ENCODE measurements at regions not wholly inside any gene's neighbourhood (a gene's known extent, or its start where the extent isn't known, plus 50 kb on each side); places are given as distances from the start of the nearest gene placed in this dataset.

DNA sequence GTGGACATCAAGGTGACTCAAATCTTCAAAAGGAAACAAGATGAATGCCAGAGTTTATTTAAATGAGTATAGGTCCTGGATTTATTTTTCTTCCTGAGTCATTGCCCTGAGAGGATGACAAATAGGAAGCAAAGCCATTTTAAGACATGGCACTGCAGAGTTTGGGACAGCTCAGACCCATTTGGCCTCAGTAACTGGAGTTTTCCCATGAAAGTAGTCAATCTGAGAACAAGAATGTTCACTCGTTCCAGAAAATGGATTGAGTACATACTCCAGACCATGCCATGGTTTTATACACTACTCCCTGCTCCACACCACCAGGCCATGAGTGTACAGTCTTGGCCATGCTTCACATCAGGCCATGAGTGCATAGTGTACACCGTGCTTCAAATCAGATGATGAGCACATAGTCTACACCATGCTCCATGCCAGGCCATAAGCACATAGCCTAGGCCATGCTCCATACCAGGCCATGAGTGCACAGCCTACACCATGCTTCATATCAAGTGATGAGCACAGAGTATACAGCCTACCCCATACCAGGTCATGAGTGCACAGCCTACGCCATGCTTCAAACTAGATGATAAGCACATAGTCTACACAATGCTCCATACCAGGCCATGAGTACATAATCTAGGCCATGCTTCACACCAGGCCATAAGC lies 202.4 kb downstream of the FBXO15 start:
- Histone ChIP-seq H3K36me3 (ENCODE audit: control insufficient read depth, insufficient read depth, low read length) (no peaks in the 10 kb centered on the region), H3K27ac (ENCODE audit: low read length) (no peak overlapping the region), H3K4me1 (ENCODE audit: control insufficient read depth, insufficient read depth, low read length) (no peaks in the 10 kb centered on the region), H3K4me3 (ENCODE audit: low read length) (no peak overlapping the region), H3K27me3 (ENCODE audit: control insufficient read depth, insufficient read depth, low read length) (no peaks in the 10 kb centered on the region), H3K9me3 (ENCODE audit: control insufficient read depth, insufficient read depth, low read length) (no peaks in the 10 kb centered on the region)
- no peak for DNase-seq (ENCODE audit: low read depth, low spot score)
- WGBS (ENCODE audit: insufficient coverage, insufficient read length) = no CpG with 5 or more reads among the region's 3 CpGs

GRCh38 chr18:73944715-73945114 lies 202.9 kb downstream of the FBXO15 start:
- no peak for DNase-seq (ENCODE audit: low read depth, low spot score)
- no peaks in the 10 kb centered on the region for H3K27me3 ChIP-seq (ENCODE audit: control insufficient read depth, insufficient read depth, low read length)
- H3K4me3 ChIP-seq (ENCODE audit: low read length) = no peak overlapping the region
- H3K9me3 ChIP-seq (ENCODE audit: control insufficient read depth, insufficient read depth, low read length) = no peaks in the 10 kb centered on the region
- H3K4me1 ChIP-seq (ENCODE audit: control insufficient read depth, insufficient read depth, low read length) = no peaks in the 10 kb centered on the region
- H3K36me3 ChIP-seq (ENCODE audit: control insufficient read depth, insufficient read depth, low read length) = no peaks in the 10 kb centered on the region
- WGBS (ENCODE audit: insufficient coverage, insufficient read length) = no CpG with 5 or more reads among the region's 1 CpG
- no peak overlapping the region for H3K27ac ChIP-seq (ENCODE audit: low read length)

- WGBS (ENCODE audit: insufficient coverage, insufficient read length) = no CpG with 5 or more reads among the region's 9 CpGs
- Histone ChIP-seq H3K27ac (ENCODE audit: low read length) (no peak overlapping the region), H3K4me3 (ENCODE audit: low read length) (no peak overlapping the region), H3K27me3 (ENCODE audit: control insufficient read depth, insufficient read depth, low read length) (no peaks in the 10 kb centered on the region), H3K9me3 (ENCODE audit: control insufficient read depth, insufficient read depth, low read length) (no peaks in the 10 kb centered on the region), H3K4me1 (ENCODE audit: control insufficient read depth, insufficient read depth, low read length) (no peaks in the 10 kb centered on the region), H3K36me3 (ENCODE audit: control insufficient read depth, insufficient read depth, low read length) (no peaks in the 10 kb centered on the region)
- no peak for DNase-seq (ENCODE audit: low read depth, low spot score)
Observed at GRCh38 chr18:73943763-73944162, 203.9 kb downstream of the FBXO15 start.

DNA sequence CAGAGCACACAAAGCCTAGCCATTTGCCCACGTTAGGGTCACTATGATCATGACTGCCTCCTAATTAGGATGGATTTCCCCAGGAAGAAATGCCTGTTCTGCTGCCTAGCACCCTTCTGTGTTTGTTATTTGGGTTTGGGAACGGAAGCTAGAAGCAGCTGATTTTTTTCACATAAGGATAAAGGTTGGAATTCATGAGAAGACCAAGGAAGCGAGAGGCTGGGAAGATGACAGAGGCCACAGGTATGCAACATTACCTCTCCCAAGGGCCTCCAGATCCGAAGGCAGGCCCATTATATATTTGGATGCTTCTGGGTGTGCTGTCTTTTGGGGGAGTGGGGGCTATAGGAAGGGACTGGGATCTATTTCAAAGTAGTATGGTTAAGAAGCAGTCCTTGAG lies 204.7 kb downstream of the FBXO15 start:
- Histone ChIP-seq H3K27me3 (ENCODE audit: control insufficient read depth, insufficient read depth, low read length) (no peaks in the 10 kb centered on the region), H3K9me3 (ENCODE audit: control insufficient read depth, insufficient read depth, low read length) (no peaks in the 10 kb centered on the region), H3K4me3 (ENCODE audit: low read length) (no peak overlapping the region), H3K36me3 (ENCODE audit: control insufficient read depth, insufficient read depth, low read length) (no peaks in the 10 kb centered on the region), H3K4me1 (ENCODE audit: control insufficient read depth, insufficient read depth, low read length) (no peaks in the 10 kb centered on the region), H3K27ac (ENCODE audit: low read length) (no peak overlapping the region)
- no peak for DNase-seq (ENCODE audit: low read depth, low spot score)
- no CpG with 5 or more reads among the region's 4 CpGs for WGBS (ENCODE audit: insufficient coverage, insufficient read length)

- Histone ChIP-seq H3K27me3 (ENCODE audit: control insufficient read depth, insufficient read depth, low read length) (no peaks in the 10 kb centered on the region), H3K9me3 (ENCODE audit: control insufficient read depth, insufficient read depth, low read length) (no peaks in the 10 kb centered on the region), H3K36me3 (ENCODE audit: control insufficient read depth, insufficient read depth, low read length) (no peaks in the 10 kb centered on the region), H3K4me3 (ENCODE audit: low read length) (no peak overlapping the region), H3K27ac (ENCODE audit: low read length) (no peak overlapping the region), H3K4me1 (ENCODE audit: control insufficient read depth, insufficient read depth, low read length) (no peaks in the 10 kb centered on the region)
- WGBS (ENCODE audit: insufficient coverage, insufficient read length) = no CpG with 5 or more reads among the region's 8 CpGs
- DNase-seq (ENCODE audit: low read depth, low spot score) = no peak
Observed at GRCh38 chr18:73942081-73942625, 205.5 kb downstream of the FBXO15 start.

GRCh38 chr18:73940721-73941120 lies 206.9 kb downstream of the FBXO15 start:
- no peaks in the 10 kb centered on the region for H3K36me3 ChIP-seq (ENCODE audit: control insufficient read depth, insufficient read depth, low read length)
- no peaks in the 10 kb centered on the region for H3K9me3 ChIP-seq (ENCODE audit: control insufficient read depth, insufficient read depth, low read length)
- H3K4me3 ChIP-seq (ENCODE audit: low read length) = no peak overlapping the region
- no peaks in the 10 kb centered on the region for H3K4me1 ChIP-seq (ENCODE audit: control insufficient read depth, insufficient read depth, low read length)
- no CpG with 5 or more reads among the region's 8 CpGs for WGBS (ENCODE audit: insufficient coverage, insufficient read length)
- H3K27ac ChIP-seq (ENCODE audit: low read length) = no peak overlapping the region
- no peaks in the 10 kb centered on the region for H3K27me3 ChIP-seq (ENCODE audit: control insufficient read depth, insufficient read depth, low read length)
- DNase-seq (ENCODE audit: low read depth, low spot score) = no peak

- H3K27me3 ChIP-seq (ENCODE audit: control insufficient read depth, insufficient read depth, low read length) = no peaks in the 10 kb centered on the region
- H3K4me1 ChIP-seq (ENCODE audit: control insufficient read depth, insufficient read depth, low read length) = no peaks in the 10 kb centered on the region
- no peaks in the 10 kb centered on the region for H3K36me3 ChIP-seq (ENCODE audit: control insufficient read depth, insufficient read depth, low read length)
- WGBS (ENCODE audit: insufficient coverage, insufficient read length) = no CpG with 5 or more reads among the region's 5 CpGs
- DNase-seq (ENCODE audit: low read depth, low spot score) = no peak
- no peak overlapping the region for H3K27ac ChIP-seq (ENCODE audit: low read length)
- H3K4me3 ChIP-seq (ENCODE audit: low read length) = no peak overlapping the region
- H3K9me3 ChIP-seq (ENCODE audit: control insufficient read depth, insufficient read depth, low read length) = no peaks in the 10 kb centered on the region
Observed at GRCh38 chr18:73939391-73939790, 208.2 kb downstream of the FBXO15 start.

GRCh38 chr18:73933685-73934084 lies 213.9 kb downstream of the FBXO15 start:
- no CpG with 5 or more reads among the region's 3 CpGs for WGBS (ENCODE audit: insufficient coverage, insufficient read length)
- no peaks in the 10 kb centered on the region for H3K36me3 ChIP-seq (ENCODE audit: control insufficient read depth, insufficient read depth, low read length)
- H3K4me3 ChIP-seq (ENCODE audit: low read length) = no peak overlapping the region
- no peak overlapping the region for H3K27ac ChIP-seq (ENCODE audit: low read length)
- no peak for DNase-seq (ENCODE audit: low read depth, low spot score)
- no peaks in the 10 kb centered on the region for H3K27me3 ChIP-seq (ENCODE audit: control insufficient read depth, insufficient read depth, low read length)
- H3K9me3 ChIP-seq (ENCODE audit: control insufficient read depth, insufficient read depth, low read length) = no peaks in the 10 kb centered on the region
- H3K4me1 ChIP-seq (ENCODE audit: control insufficient read depth, insufficient read depth, low read length) = peaks cover 1% of the 10 kb centered on the region; the same call in 1 of the 2 replicates

DNA sequence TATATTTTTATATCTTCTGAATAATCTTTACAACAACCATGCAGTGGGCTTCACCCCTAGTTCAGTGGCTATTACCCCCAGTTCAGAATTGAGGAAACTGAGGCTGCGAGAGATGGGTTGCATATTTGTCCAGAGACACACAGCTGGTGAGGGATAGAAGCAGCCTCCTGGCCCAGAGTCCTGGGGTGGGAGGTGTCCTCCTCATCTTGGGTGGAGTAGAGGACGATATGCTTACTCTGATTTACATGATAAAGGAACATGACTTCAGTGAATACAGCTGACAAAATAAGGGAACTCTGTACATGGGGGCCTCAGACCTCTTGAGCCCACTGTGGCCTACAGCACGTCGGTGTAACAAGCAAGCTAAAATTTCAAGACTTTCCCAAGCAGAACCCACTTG lies 214.7 kb downstream of the FBXO15 start:
- H3K9me3 ChIP-seq (ENCODE audit: control insufficient read depth, insufficient read depth, low read length) = no peaks in the 10 kb centered on the region
- H3K4me3 ChIP-seq (ENCODE audit: low read length) = no peak overlapping the region
- H3K27me3 ChIP-seq (ENCODE audit: control insufficient read depth, insufficient read depth, low read length) = no peaks in the 10 kb centered on the region
- DNase-seq (ENCODE audit: low read depth, low spot score) = no peak
- no CpG with 5 or more reads among the region's 4 CpGs for WGBS (ENCODE audit: insufficient coverage, insufficient read length)
- no peaks in the 10 kb centered on the region for H3K36me3 ChIP-seq (ENCODE audit: control insufficient read depth, insufficient read depth, low read length)
- H3K27ac ChIP-seq (ENCODE audit: low read length) = no peak overlapping the region
- H3K4me1 ChIP-seq (ENCODE audit: control insufficient read depth, insufficient read depth, low read length) = peaks cover 1% of the 10 kb centered on the region; the same call in 1 of the 2 replicates

DNA sequence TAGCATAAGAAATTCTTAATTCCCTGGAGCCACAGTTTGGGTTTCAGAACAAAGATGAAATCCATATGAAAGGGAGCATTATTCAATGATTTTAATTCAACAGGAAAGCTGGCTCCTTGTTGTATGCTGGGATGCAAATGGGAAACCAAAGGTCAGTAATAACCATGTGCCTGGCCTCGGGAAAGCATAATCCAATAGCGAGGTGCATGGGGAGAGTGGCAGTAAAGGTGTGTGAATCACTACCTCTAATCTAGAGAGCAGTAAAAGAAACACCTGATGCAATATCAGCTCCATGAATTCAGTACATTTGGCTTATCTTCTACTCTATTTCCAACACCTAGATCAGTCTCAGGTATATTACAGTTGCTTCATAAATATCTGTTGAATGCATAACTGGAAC lies 220.1 kb downstream of the FBXO15 start:
- WGBS (ENCODE audit: insufficient coverage, insufficient read length) = no CpG with 5 or more reads among the region's 2 CpGs
- no peak overlapping the region for H3K4me3 ChIP-seq (ENCODE audit: low read length)
- no peaks in the 10 kb centered on the region for H3K9me3 ChIP-seq (ENCODE audit: control insufficient read depth, insufficient read depth, low read length)
- no peak overlapping the region for H3K27ac ChIP-seq (ENCODE audit: low read length)
- H3K36me3 ChIP-seq (ENCODE audit: control insufficient read depth, insufficient read depth, low read length) = no peaks in the 10 kb centered on the region
- no peaks in the 10 kb centered on the region for H3K27me3 ChIP-seq (ENCODE audit: control insufficient read depth, insufficient read depth, low read length)
- DNase-seq (ENCODE audit: low read depth, low spot score) = no peak
- H3K4me1 ChIP-seq (ENCODE audit: control insufficient read depth, insufficient read depth, low read length) = no peaks in the 10 kb centered on the region

GRCh38 chr18:73924836-73925235 lies 222.8 kb downstream of the FBXO15 start:
- no peaks in the 10 kb centered on the region for H3K9me3 ChIP-seq (ENCODE audit: control insufficient read depth, insufficient read depth, low read length)
- no peaks in the 10 kb centered on the region for H3K4me1 ChIP-seq (ENCODE audit: control insufficient read depth, insufficient read depth, low read length)
- no peak for DNase-seq (ENCODE audit: low read depth, low spot score)
- no CpG with 5 or more reads among the region's 3 CpGs for WGBS (ENCODE audit: insufficient coverage, insufficient read length)
- no peaks in the 10 kb centered on the region for H3K27me3 ChIP-seq (ENCODE audit: control insufficient read depth, insufficient read depth, low read length)
- no peak overlapping the region for H3K4me3 ChIP-seq (ENCODE audit: low read length)
- no peaks in the 10 kb centered on the region for H3K36me3 ChIP-seq (ENCODE audit: control insufficient read depth, insufficient read depth, low read length)
- no peak overlapping the region for H3K27ac ChIP-seq (ENCODE audit: low read length)

All from iPS DF 6.9 (cell line).